ENCODE measurements at regions not wholly inside any gene's neighbourhood (a gene's known extent, or its start where the extent isn't known, plus 50 kb on each side); places are given as distances from the start of the nearest gene placed in this dataset.

GRCh38 chr1:106207185-106207584, 849.3 kb upstream of the PRMT6 start:
- no peak for TF ChIP-seq MAX (IDR thresholded peaks at IDR 0.05; ENCODE audit: low read depth, low read length)
- TF ChIP-seq CTCF (IDR thresholded peaks at IDR 0.05; ENCODE audit: low read depth, low read length) = no peak
- no peak for TF ChIP-seq POLR2A (IDR thresholded peaks at IDR 0.05; ENCODE audit: extremely low read depth, insufficient read length)
- TF ChIP-seq MYC (IDR thresholded peaks at IDR 0.05; ENCODE audit: low read depth, low read length) = no peak
